IMR-90 (cell line): ENCODE measurements at regions not wholly inside any gene's neighbourhood (a gene's known extent, or its start where the extent isn't known, plus 50 kb on each side); places are given as distances from the start of the nearest gene placed in this dataset.

Experiments
- CTCF ChIP-seq: conservative IDR thresholded peaks from 2 replicates; pipeline ENCODE4 v1.5.1; 2012; ENCODE audit warnings: mild to moderate bottlenecking, low read depth, low read length, improper control_type of control experiment
- MXI1 ChIP-seq: IDR thresholded peaks from 2 replicates; pipeline ENCODE4 v1.6.1; 2012; ENCODE audit warnings: low read depth, mild to moderate bottlenecking, low read length, moderate library complexity, borderline replicate concordance
- POLR2A ChIP-seq: IDR thresholded peaks from 2 replicates; pipeline ENCODE4 v1.6.1; 2012; ENCODE audit warnings: mild to moderate bottlenecking, low read depth, low read length

GRCh38 chr4:152097371-152097770, 336.6 kb upstream of the GATB start:
- TF ChIP-seq CTCF = no peak
- no peak for TF ChIP-seq POLR2A
- no peak for TF ChIP-seq MXI1
